Endothelial cell of umbilical vein (primary cell): ENCODE measurements at regions not wholly inside any gene's neighbourhood (a gene's known extent, or its start where the extent isn't known, plus 50 kb on each side); places are given as distances from the start of the nearest gene placed in this dataset.

Source experiments
- BruUV-seq: library from RNA; stranded (reverse); fragments of 400-500 nt; replicated peaks from 2 replicates; lab custom pipeline; 2021; lab: Mats Ljungman, UMichigan
- CTCF ChIA-PET: fragments of 300-600, 350-600 bp; sonication (Branson Sonifier 250); formaldehyde crosslinking; loops from one replicate; lab custom pipeline; 2021; ENCODE audit warnings: antibody characterized with exemption, inconsistent platforms; lab: Charles Lee
- POLR2A ChIA-PET: fragments of 300-600, 350-600 bp; sonication (Branson Sonifier 250); formaldehyde crosslinking; loops from one replicate; lab custom pipeline; 2021; ENCODE audit warnings: antibody characterized with exemption, inconsistent platforms; lab: Charles Lee
- DNase-seq: peaks from one replicate; pipeline ENCODE4 v3.0.0-alpha.2; 2011; ENCODE audit warnings: low read depth, low spot score
- FAIRE-seq: peaks from 2 replicates; lab custom pipeline; 2011; peaks lifted over from hg19 to GRCh38; lab: Jason Lieb, UNC
- H2AFZ ChIP-seq: 2 replicates; pipeline ENCODE4 v1.6.0; 2012; ENCODE audit warnings: low read depth, low read length, control low read depth, inconsistent platforms
- H3K27ac ChIP-seq: 2 replicates; pipeline ENCODE4 v1.5.1; 2011; ENCODE audit warnings: low read depth, mild to moderate bottlenecking, control low read depth, low read length, moderate library complexity; ENCODE audit not compliant: insufficient read depth
- H3K27me3 ChIP-seq, 2 experiments: 2 replicates each; pipeline versions ENCODE4 v1.6.0 to v1.6.1; 2011; ENCODE audit warnings: low read length in 2 of 2, mixed read lengths in 1 of 2; ENCODE audit not compliant: control insufficient read depth in 2 of 2, insufficient read depth in 2 of 2
- H3K36me3 ChIP-seq, 2 experiments: 2 replicates in 1 of 2; 3 replicates in 1 of 2; pipeline ENCODE4 v1.5.1; 2011; ENCODE audit warnings: low read length in 2 of 2, mild to moderate bottlenecking in 1 of 2, moderate library complexity in 1 of 2; ENCODE audit not compliant: control insufficient read depth in 2 of 2, insufficient read depth in 2 of 2; ENCODE audit errors: extremely low read depth in 1 of 2
- H3K4me1 ChIP-seq: 3 replicates; pipeline ENCODE4 v1.5.1; 2011; ENCODE audit warnings: mild to moderate bottlenecking, low read length; ENCODE audit not compliant: control insufficient read depth, insufficient read depth; ENCODE audit errors: extremely low read depth
- H3K4me2 ChIP-seq: 2 replicates; pipeline ENCODE4 v1.6.1; 2011; ENCODE audit warnings: low read length, control low read depth, mixed read lengths; ENCODE audit not compliant: insufficient read depth
- H3K4me3 ChIP-seq, 3 experiments: fragments of 200-600 bp in 1 of 3; sonication (generic), shearing (Covaris generic) in 1 of 3; replicated peaks in 1 of 3; 2 replicates each; pipeline ENCODE4 v1.5.1; 2011 to 2016; ENCODE audit warnings: control low read depth in 3 of 3, low read length in 3 of 3, mild to moderate bottlenecking in 2 of 3, inconsistent platforms in 1 of 3, low read depth in 1 of 3, moderate library complexity in 1 of 3; ENCODE audit not compliant: insufficient read depth in 1 of 3
- H3K79me2 ChIP-seq: 2 replicates; pipeline ENCODE4 v1.6.0; 2012; ENCODE audit warnings: low read length, inconsistent platforms; ENCODE audit not compliant: control insufficient read depth, insufficient read depth
- H3K9ac ChIP-seq: replicated peaks from 2 replicates; pipeline ENCODE3; 2011; ENCODE audit warnings: low read length, control low read depth; ENCODE audit not compliant: insufficient read depth; ENCODE audit errors: extremely low read depth
- H3K9me1 ChIP-seq: replicated peaks from 3 replicates; pipeline ENCODE4 v1.6.0; 2011; ENCODE audit warnings: mild to moderate bottlenecking, low read length; ENCODE audit not compliant: control insufficient read depth, insufficient read depth; ENCODE audit errors: extremely low read depth
- H3K9me3 ChIP-seq: replicated peaks from 2 replicates; pipeline ENCODE4 v1.5.1; 2012; ENCODE audit warnings: low read length, inconsistent platforms; ENCODE audit not compliant: control insufficient read depth, insufficient read depth
- H4K20me1 ChIP-seq: replicated peaks from 2 replicates; pipeline ENCODE3; 2011; ENCODE audit warnings: mild to moderate bottlenecking, low read length; ENCODE audit not compliant: control insufficient read depth, insufficient read depth; ENCODE audit errors: extremely low read depth
- EZH2 ChIP-seq: IDR thresholded peaks from 2 replicates; pipeline ENCODE4 v1.6.1; 2012; ENCODE audit warnings: borderline replicate concordance, low read depth, mild to moderate bottlenecking, moderate library complexity, low read length, inconsistent platforms; ENCODE audit not compliant: severe bottlenecking
- FOS ChIP-seq: IDR thresholded peaks from 2 replicates; pipeline ENCODE4 v1.6.1; 2011; ENCODE audit warnings: mild to moderate bottlenecking, low read length, moderate library complexity, borderline replicate concordance; ENCODE audit not compliant: insufficient read depth
- GATA2 ChIP-seq: IDR thresholded peaks from 2 replicates; pipeline ENCODE4 v1.7.0; 2011; ENCODE audit warnings: low read depth, mild to moderate bottlenecking, moderate library complexity, mixed read lengths, low read length; ENCODE audit not compliant: insufficient read length, insufficient read depth
- JUN ChIP-seq: IDR thresholded peaks from 2 replicates; pipeline ENCODE4 v1.6.1; 2011; ENCODE audit warnings: borderline replicate concordance, low read depth; ENCODE audit not compliant: insufficient read length, insufficient read depth
- MYC ChIP-seq: IDR thresholded peaks from one replicate; pipeline ENCODE4 v1.6.1; 2011; ENCODE audit warnings: mild to moderate bottlenecking, low read depth, low read length
- POLR2A ChIP-seq: IDR thresholded peaks from 2 replicates; pipeline ENCODE4 v1.6.1; 2012; ENCODE audit warnings: low read depth, mild to moderate bottlenecking, control low read depth, low read length
- POLR2AphosphoS5 ChIP-seq: IDR thresholded peaks from 2 replicates; pipeline ENCODE4 v1.6.1; 2012; ENCODE audit warnings: low read depth, mild to moderate bottlenecking, control low read depth, low read length, moderate library complexity; ENCODE audit not compliant: insufficient read depth
- dilution Hi-C: fragments of 300-500 bp; cut with MboI; formaldehyde crosslinking; loops from one replicate; pipeline ENCODE4 v1.15.0; 2019; ENCODE audit warnings: low sequenced_read_pairs; ENCODE audit not compliant: extremely low pct_ligation_motif_present
- intact Hi-C: fragments of 100-400 bp; cut with micrococcal nuclease; formaldehyde crosslinking; loops from one replicate; pipeline ENCODE4 v1.10.0; 2022
- TF ChIP-seq, protein P1 (sequence below): IDR thresholded peaks from 2 replicates; pipeline ENCODE4 v1.6.1; 2011; ENCODE audit not compliant: insufficient read depth, insufficient read length
- TF ChIP-seq, protein P2 (sequence below), 2 donors: IDR thresholded peaks; 1 replicate in 1 of 2; 2 replicates in 1 of 2; pipeline ENCODE4 v1.5.1; 2011; ENCODE audit warnings: low read length in 2 of 2, mild to moderate bottlenecking in 2 of 2, moderate library complexity in 2 of 2, control low read depth in 1 of 2, inconsistent platforms in 1 of 2, low read depth in 1 of 2; ENCODE audit not compliant: insufficient read depth in 1 of 2; ENCODE audit errors: extremely low read depth in 1 of 2

DNA sequence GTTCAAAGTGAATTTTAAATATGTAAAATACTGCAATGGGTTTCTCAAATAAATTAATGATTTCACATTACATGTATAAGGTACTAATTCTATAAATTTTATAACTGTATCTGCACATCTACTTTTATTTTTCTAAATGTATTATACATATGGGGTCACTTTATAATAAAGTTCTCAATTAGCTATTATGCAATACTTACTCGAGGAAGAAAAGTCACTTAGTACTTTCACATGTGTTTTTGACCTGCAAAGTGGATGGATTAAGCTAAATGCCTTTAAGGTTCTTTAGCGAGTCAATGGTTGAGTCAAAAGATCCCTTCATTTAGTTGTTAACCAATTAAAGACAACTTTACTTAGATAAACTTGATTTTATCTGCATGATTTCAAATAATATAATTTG lies 437.8 kb downstream of the ANKRD7 start:
- intact Hi-C loops, result no loop called here
- CTCF ChIA-PET, result no interaction called here

More for the DNA sequence above, 437.8 kb downstream of the ANKRD7 start:
- no peaks in the 10 kb centered on the region for H3K27me3 ChIP-seq
- DNase-seq, result no peak
- H3K27ac ChIP-seq, result no peak overlapping the region
- H4K20me1 ChIP-seq, result no peaks in the 10 kb centered on the region
- no peaks in the 10 kb centered on the region for H3K9me1 ChIP-seq
- TF ChIP-seq MYC (no peak), EZH2 (no peak), JUN (no peak), FOS (no peak), POLR2A (no peak), POLR2AphosphoS5 (no peak), GATA2 (no peak)
- TF ChIP-seq, protein P1, sequence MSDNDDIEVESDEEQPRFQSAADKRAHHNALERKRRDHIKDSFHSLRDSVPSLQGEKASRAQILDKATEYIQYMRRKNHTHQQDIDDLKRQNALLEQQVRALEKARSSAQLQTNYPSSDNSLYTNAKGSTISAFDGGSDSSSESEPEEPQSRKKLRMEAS, result no peak
- TF ChIP-seq, protein P2, sequence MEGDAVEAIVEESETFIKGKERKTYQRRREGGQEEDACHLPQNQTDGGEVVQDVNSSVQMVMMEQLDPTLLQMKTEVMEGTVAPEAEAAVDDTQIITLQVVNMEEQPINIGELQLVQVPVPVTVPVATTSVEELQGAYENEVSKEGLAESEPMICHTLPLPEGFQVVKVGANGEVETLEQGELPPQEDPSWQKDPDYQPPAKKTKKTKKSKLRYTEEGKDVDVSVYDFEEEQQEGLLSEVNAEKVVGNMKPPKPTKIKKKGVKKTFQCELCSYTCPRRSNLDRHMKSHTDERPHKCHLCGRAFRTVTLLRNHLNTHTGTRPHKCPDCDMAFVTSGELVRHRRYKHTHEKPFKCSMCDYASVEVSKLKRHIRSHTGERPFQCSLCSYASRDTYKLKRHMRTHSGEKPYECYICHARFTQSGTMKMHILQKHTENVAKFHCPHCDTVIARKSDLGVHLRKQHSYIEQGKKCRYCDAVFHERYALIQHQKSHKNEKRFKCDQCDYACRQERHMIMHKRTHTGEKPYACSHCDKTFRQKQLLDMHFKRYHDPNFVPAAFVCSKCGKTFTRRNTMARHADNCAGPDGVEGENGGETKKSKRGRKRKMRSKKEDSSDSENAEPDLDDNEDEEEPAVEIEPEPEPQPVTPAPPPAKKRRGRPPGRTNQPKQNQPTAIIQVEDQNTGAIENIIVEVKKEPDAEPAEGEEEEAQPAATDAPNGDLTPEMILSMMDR (IDR thresholded peaks at IDR 0.05; ENCODE audit: extremely low read depth in 1 of 2, insufficient read depth in 1 of 2, low read depth in 1 of 2, low read length in 2 of 2), result no peak
- H3K9me3 ChIP-seq, result no peaks in the 10 kb centered on the region
- H3K36me3 ChIP-seq, result no peaks in the 10 kb centered on the region
- H3K79me2 ChIP-seq, result no peaks in the 10 kb centered on the region
- no peaks in the 10 kb centered on the region for H3K4me1 ChIP-seq
- dilution Hi-C loops, result no loop called here
- no TSS peak for BruUV-seq
- no peak overlapping the region for H2AFZ ChIP-seq
- no peak overlapping the region for H3K9ac ChIP-seq
- no peak for FAIRE-seq
- POLR2A ChIA-PET, result no interaction called here
- H3K4me3 ChIP-seq, result no peak overlapping the region
- no peak overlapping the region for H3K4me2 ChIP-seq
